Activated CD4-positive, alpha-beta T cell treated with anti-CD3 and anti-CD28 coated beads, Interleukin-2, amount 10 ng/mL, durations not matched to agents 7 days and 5 days (primary cell): ENCODE measurements at regions not wholly inside any gene's neighbourhood (a gene's known extent, or its start where the extent isn't known, plus 50 kb on each side); places are given as distances from the start of the nearest gene placed in this dataset.
"Not testable (repeated sequence)": the region's sequence is repeated elsewhere in the genome, so short reads cannot be mapped to it uniquely, and the experiment has no call there.

Experiments
- CTCF ChIA-PET: fragments of 350-600 bp; sonication (Branson Sonifier 250); formaldehyde crosslinking; loops from one replicate; lab custom pipeline; 2021; ENCODE audit warnings: antibody characterized with exemption; lab: Charles Lee
- POLR2A ChIA-PET: fragments of 350-600 bp; sonication (Branson Sonifier 250); formaldehyde crosslinking; loops from one replicate; lab custom pipeline; 2021; ENCODE audit warnings: antibody characterized with exemption; lab: Charles Lee
- DNase-seq: peaks from one replicate; pipeline ENCODE4 v3.0.0-alpha.2; 2020
- H3K27ac Mint-ChIP-seq: one replicate; pipeline ENCODE4 v1.8.0; 2021; ENCODE audit warnings: mild to moderate bottlenecking, moderate library complexity, mixed read lengths
- H3K27me3 Mint-ChIP-seq: one replicate; pipeline ENCODE4 v1.8.0; 2021; ENCODE audit warnings: mixed read lengths
- H3K36me3 Mint-ChIP-seq: one replicate; pipeline ENCODE4 v1.8.0; 2021; ENCODE audit warnings: low read depth, mixed read lengths
- H3K4me1 Mint-ChIP-seq: one replicate; pipeline ENCODE4 v1.8.0; 2021; ENCODE audit warnings: mixed read lengths
- H3K4me3 Mint-ChIP-seq: one replicate; pipeline ENCODE4 v1.8.0; 2021; ENCODE audit warnings: mild to moderate bottlenecking, moderate library complexity, mixed read lengths
- H3K9me3 Mint-ChIP-seq: one replicate; pipeline ENCODE4 v1.8.0; 2021; ENCODE audit warnings: mixed read lengths

DNA sequence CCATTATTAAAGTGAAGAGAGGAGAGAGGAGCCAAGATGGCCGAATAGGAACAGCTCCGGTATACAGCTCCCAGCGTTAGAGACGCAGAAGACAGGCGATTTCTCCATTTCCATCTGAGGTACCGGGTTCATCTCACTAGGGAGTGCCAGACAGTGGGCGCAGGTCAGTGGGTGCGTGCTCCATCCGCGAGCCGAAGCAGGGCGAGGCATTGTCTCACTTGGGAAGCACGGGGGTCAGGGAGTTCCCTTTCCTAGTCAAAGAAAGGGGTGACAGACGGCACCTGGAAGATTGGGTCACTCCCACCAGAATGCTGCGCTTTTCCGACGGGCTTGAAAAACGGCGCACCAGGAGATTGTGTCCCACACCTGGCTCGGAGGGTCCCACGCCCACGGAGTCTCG lies 1305.3 kb downstream of the FOXD4L5 start:
- H3K27ac Mint-ChIP-seq, POLR2A ChIA-PET, H3K4me1 Mint-ChIP-seq, CTCF ChIA-PET, H3K27me3 Mint-ChIP-seq, H3K36me3 Mint-ChIP-seq, H3K4me3 Mint-ChIP-seq, DNase-seq, H3K9me3 Mint-ChIP-seq: not testable (repeated sequence)
